Endothelial cell of umbilical vein (primary cell): ENCODE measurements at regions not wholly inside any gene's neighbourhood (a gene's known extent, or its start where the extent isn't known, plus 50 kb on each side); places are given as distances from the start of the nearest gene placed in this dataset.

Source experiments
- CTCF ChIP-seq, 2 donors: IDR thresholded peaks; 1 replicate in 1 of 2; 2 replicates in 1 of 2; pipeline ENCODE4 v1.5.1; 2011; ENCODE audit warnings: low read length in 2 of 2, mild to moderate bottlenecking in 2 of 2, moderate library complexity in 2 of 2, control low read depth in 1 of 2, inconsistent platforms in 1 of 2, low read depth in 1 of 2; ENCODE audit not compliant: insufficient read depth in 1 of 2; ENCODE audit errors: extremely low read depth in 1 of 2
- GATA2 ChIP-seq: IDR thresholded peaks from 2 replicates; pipeline ENCODE4 v1.7.0; 2011; ENCODE audit warnings: low read depth, mild to moderate bottlenecking, moderate library complexity, mixed read lengths, low read length; ENCODE audit not compliant: insufficient read length, insufficient read depth
- JUN ChIP-seq: IDR thresholded peaks from 2 replicates; pipeline ENCODE4 v1.6.1; 2011; ENCODE audit warnings: borderline replicate concordance, low read depth; ENCODE audit not compliant: insufficient read length, insufficient read depth
- MAX ChIP-seq: IDR thresholded peaks from 2 replicates; pipeline ENCODE4 v1.6.1; 2011; ENCODE audit not compliant: insufficient read depth, insufficient read length
- POLR2A ChIP-seq: IDR thresholded peaks from 2 replicates; pipeline ENCODE4 v1.6.1; 2012; ENCODE audit warnings: low read depth, mild to moderate bottlenecking, control low read depth, low read length

- TF ChIP-seq CTCF (IDR thresholded peaks at IDR 0.05; ENCODE audit: extremely low read depth in 1 of 2, insufficient read depth in 1 of 2, low read depth in 1 of 2, low read length in 2 of 2) (no peak), POLR2A (no peak), JUN (no peak), MAX (no peak), GATA2 (no peak)
Measured at GRCh38 chr1:47593598-47594285, 155.9 kb downstream of the FOXD2 start.
